HG03064 (cell line): ENCODE measurements at regions not wholly inside any gene's neighbourhood (a gene's known extent, or its start where the extent isn't known, plus 50 kb on each side); places are given as distances from the start of the nearest gene placed in this dataset.

Experiments
- ATAC-seq: cut with Tn5 transposase; IDR thresholded peaks from one replicate; pipeline ENCODE4 v1.9.1; 2021; ENCODE audit warnings: low read depth; ENCODE audit not compliant: unreplicated experiment

GRCh38 chr9:22389271-22389670, 57.4 kb upstream of the DMRTA1 start:
- no peak for ATAC-seq

DNA sequence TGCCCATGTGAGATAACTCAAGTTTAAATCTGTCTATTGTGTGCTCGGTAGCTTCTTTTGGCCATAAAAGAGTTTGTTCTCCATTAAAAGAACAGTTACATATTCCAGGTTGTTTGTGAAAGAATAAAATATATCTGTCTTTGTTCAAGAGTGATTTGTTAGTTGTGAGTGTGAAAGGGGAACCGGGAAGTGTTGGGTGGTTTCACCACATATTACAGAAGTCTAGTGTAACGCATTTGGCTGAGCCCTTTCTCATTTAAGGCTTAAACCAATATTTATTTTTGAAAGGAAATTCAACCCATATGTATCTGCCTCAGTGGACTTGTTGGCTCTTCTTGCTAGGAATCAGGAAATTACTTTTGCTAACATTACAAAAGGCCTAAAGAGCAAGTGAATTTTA, 54.1 kb upstream of the DMRTA1 start:
- ATAC-seq = no peak

DNA sequence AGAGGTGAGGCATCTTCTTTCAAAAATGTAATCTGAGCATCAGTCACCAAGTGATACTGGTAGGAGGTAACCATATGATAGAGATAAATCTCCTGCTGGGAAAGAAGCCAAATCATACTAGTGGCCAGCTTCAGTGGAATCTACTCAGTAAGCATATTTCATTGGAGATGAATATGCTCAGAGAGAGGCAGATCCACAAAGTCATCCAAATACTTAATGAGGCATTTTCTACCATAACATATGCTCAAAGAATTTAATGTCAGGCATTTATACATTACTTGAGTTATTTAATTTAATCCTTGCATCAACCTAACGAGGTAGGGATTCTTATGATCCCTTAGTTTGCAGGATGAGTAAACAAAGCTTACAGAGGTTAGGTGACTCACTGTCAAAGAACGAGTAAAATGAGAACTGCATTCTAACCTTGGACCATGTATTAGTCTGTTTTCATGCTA, 50.9 kb upstream of the DMRTA1 start:
- no peak for ATAC-seq
